Suppressor macrophage treated with lipopolysaccharide for 4 hours (primary cell): ENCODE measurements at regions not wholly inside any gene's neighbourhood (a gene's known extent, or its start where the extent isn't known, plus 50 kb on each side); places are given as distances from the start of the nearest gene placed in this dataset.
"Not testable (repeated sequence)": the region's sequence is repeated elsewhere in the genome, so short reads cannot be mapped to it uniquely, and the experiment has no call there.

Experiments
- DNase-seq: peaks from one replicate; pipeline ENCODE4 v3.0.0-alpha.2; 2020

- no peak for DNase-seq
These were observed 344.3 kb downstream of the GADD45G start for GRCh38 chr9:89949111-89949510.

DNA sequence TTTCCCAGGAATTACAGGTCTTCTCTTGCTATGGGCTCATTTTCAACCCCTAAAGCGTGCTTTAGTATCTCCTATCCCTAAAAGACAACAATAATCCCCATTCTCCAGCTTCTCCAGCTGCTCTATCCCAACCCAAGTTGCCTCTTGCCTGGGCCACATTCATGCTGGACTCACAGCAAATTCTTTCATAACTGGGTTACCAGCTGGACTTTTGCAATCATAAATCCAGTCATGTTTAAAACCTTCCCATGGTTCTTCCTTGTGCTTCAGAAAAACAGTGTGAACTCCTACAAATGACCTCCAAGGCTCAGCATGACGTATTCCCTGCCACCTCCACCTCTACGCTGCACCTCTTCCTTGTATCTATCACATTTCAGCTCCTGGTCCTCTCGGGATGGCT lies 346.9 kb downstream of the GADD45G start:
- DNase-seq: no peak

DNA sequence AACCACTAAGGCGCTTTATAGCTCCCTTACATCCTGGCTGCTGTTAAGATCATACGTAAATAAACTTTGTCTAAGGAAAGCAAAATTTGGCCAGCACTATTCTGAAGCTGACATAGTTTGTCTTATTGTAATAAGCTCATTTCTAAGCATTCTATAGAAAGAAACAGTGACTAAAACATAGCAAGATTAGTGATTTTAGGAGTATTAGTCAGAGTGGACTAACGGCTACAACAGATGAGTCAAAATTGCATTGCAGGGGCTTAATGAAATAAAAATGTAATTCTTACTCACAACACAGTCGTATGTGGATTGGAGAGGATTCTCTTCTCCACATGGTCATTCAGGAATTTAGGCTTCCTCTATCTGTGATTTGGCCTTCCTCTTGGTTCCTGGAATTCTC lies 347.6 kb downstream of the GADD45G start:
- no peak for DNase-seq

DNA sequence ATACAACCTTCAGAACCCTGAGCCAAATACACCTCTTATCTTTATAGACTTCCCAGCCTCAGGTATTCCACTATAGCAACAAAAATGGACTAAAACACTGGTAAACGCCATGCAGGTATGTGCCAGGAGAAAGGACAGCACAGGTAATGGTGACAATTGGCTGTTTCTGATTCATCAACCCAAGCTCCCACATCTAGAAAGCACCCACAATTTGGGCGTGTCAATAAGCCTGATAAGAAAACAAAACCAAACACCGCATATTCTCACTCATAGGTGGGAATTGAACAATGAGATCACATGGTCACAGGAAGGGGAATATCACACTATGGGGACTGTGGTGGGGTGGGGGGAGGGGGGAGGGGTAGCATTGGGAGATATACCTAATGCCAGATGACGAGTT lies 348.5 kb downstream of the GADD45G start:
- not testable (repeated sequence) for DNase-seq

GRCh38 chr9:89953824-89954615 lies 349.2 kb downstream of the GADD45G start:
- DNase-seq: no peak

- no peak for DNase-seq
These were observed 350.3 kb downstream of the GADD45G start for GRCh38 chr9:89955144-89955543.

DNA sequence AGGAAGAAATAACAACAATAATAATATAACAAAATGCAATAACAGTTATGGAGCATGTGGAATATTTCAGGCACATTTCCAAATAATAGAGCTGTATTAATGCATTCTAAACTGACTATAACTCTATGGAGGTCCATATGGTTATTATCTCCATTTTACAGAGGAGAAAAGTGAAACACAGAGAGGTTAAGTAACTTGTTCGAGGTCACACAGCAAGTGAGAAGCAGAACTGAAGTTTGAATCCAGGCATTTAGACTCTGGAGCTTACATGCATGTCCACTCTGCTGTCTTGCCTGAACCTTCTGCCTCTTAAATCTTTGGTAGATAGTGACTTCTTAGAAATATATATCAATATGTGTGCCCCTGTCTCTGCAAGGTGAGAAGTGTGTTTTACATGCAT lies 350.8 kb downstream of the GADD45G start:
- no peak for DNase-seq

- no peak for DNase-seq
These were observed 351.5 kb downstream of the GADD45G start for GRCh38 chr9:89956331-89956730.

DNA sequence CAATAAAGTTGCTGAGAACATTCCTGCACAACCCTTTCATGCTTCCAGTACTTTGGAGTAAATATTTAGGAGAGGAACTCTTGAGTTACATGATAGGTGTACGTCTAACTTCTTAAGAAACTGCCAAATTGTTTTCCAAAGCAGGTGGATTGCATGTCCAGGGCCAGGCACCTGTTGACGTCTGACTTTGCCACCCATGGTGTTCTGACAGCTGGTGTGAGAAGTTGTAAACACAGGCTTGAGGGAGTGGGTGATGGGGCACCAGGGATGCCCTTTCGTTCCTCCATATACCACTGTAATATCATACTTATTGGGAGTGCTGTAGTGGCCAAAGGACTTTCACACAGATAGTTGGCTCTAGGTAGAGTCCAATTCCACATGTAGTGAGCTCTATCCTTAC lies 352.1 kb downstream of the GADD45G start:
- DNase-seq: no peak

DNA sequence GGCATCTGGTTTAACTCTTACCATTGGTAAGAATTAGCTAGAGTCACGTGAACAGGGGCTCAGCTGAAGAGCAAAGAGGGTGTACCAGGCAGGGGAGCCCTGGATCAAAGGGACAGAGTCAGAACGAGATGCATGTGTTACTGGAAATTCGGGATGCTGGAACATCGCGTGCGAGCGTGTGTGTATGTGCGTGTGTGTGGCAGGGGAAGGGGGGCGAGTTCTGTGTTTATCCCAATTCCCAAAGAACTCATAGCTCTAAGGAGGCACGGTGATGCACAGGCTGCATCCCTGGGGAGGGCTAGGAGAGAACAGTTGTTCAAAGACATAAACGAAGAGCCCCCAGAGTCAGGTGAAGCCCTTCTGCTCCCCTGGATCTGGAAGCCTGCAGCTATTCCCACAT lies 353.3 kb downstream of the GADD45G start:
- no peak for DNase-seq

DNA sequence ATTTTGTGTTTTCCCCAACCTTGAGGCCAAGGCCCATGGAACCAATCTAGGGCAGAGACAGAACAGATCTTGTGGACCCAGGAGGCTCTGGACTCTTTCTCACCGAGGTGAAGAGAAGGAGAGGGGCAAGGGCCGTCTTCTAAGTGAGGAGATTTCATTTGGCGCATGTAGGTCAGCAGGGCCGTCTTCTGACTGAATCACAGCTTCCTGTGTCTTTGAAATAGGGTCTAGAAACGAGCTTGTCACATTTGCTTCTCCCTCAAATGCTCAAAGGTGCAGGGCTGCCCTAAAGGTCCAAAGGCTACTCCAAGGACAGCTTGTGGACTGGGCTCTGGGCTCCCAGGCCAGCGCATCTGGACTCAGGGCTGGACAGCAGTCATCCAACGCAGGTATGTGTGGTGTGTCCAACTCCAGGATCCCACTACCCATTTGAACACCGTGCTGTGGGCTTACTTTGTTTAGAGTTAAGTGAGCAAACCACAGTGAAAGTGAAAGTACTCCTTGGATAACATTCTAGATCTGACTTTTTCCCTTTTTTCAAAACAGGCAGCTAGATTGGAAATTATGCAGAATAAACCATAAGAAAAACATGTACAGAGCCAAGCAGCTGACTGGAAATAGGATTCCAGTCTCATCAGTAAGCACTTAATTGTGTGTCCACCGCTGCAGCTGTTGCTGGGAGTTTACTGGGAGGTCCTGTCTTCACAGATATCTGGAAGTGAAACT lies 357.0 kb downstream of the GADD45G start:
- DNase-seq: peak; percentile 53

DNA sequence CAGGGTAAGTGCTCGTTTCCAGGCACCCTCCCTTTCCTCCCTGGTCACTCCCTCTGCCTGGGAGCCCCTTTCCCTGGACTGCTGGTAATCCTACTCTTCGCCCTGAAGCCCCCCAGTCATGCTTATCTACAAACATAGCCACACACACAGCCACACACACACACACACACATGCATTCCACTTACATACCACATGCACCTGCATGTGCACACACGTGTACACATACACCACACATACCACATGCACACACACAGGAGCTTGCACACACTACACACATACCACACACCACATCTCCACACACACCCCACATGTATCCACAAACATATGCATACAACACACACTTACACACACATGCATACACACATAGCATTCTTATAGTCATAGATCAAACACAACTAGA lies 358.5 kb downstream of the GADD45G start:
- no peak for DNase-seq

- no peak for DNase-seq
These were observed 362.7 kb downstream of the GADD45G start for GRCh38 chr9:89967527-89967926.

GRCh38 chr9:89969156-89969675 lies 364.4 kb downstream of the GADD45G start:
- DNase-seq: peak; percentile 46

DNA sequence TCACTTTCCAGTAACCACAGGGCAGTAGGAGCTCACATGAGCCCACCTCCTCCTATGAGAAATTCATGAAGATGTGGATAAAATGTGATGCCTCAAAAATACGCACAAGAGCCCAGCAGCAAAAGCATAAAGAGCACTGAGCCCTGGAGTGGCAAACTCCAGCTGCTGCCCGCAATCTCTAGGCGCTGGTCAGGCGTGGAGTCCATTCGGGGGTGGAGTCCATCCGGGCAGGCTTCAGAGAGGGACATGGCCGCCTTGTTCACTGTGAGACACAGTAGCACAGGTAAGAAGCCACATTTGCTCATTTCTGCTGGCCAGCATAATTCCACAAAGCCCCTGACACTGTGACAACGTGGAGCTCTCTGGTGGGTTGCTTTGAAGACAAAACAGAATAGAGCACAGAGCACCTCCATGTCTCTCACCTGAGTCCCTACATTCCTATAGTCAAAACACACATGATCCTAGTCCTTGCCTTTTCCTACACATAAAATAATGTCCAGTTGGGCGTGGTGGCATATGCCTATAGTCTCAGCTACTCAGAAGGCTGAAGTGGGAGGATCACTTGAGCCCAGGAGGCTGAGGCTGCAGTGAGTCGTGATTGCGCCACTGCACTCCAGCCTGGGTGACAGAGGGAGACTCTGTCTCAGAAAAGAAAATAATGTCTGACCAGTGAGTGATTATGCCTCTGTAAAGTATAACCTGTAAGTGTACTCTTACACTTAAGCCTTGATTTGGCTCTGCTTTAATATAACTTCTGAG lies 365.2 kb downstream of the GADD45G start:
- peak; percentile 53 for DNase-seq

- DNase-seq: no peak
These were observed 365.9 kb downstream of the GADD45G start for GRCh38 chr9:89970701-89971100.

DNA sequence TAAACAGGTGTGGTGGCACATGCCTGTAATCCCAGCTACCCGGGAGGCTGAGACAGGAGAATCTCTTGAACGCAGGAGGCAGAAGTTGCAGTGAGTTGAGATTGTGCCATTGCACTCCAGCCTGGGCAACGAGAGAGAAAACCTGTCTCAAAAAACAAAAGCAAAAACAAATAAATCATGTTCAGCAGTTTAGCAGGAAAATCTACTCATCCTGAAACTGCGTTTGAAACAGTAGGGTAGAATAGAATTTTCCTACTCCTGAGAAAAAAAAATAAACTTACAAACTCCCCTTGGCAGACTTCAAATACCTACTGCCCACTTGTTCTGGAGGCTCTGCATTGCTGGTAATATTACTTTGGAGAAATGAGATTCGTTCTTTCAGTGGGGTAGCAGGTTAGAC lies 367.7 kb downstream of the GADD45G start:
- DNase-seq: no peak

- no peak for DNase-seq
These were observed 369.8 kb downstream of the GADD45G start for GRCh38 chr9:89974582-89974981.

DNA sequence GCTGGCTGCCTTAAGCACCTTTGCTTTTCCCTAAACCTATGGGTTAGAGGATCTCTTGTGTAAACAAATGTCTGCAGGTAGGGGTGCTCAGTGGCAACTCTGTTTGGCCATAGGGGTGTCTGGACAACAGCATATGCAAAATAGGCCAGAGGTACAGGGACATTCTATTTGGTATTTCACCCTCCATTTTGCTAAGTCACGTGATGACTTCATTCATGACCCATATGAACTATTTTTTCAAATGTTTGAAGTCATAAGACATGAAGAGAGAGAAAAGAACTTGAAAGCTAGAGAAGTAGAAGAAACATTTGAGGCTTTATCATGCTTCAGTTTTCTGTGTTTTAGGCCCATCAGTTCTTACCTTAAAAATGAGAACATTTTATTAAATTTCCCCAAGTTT lies 370.2 kb downstream of the GADD45G start:
- no peak for DNase-seq

- DNase-seq: no peak
These were observed 370.8 kb downstream of the GADD45G start for GRCh38 chr9:89975630-89976029.

DNA sequence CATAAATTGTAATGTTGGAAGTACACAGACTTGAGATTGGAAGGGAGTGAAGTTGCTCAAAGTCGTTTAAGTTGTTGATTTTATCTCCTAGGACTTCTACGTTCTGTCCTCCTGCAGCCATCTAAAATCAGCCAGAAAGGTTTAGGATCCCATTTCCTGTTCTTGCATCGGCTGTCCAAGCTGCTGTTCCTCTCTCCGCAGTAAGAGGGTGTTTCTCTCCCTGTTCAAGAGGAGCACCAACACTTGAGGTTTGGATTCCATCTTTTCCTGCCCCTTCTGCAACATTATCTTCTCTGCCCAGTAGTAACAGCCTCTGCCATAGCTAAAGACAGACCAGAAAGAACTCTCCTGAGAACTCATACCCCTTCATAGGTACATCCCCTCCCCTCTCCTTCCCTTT lies 373.4 kb downstream of the GADD45G start:
- no peak for DNase-seq

GRCh38 chr9:89980600-89980999 lies 375.8 kb downstream of the GADD45G start:
- no peak for DNase-seq

DNA sequence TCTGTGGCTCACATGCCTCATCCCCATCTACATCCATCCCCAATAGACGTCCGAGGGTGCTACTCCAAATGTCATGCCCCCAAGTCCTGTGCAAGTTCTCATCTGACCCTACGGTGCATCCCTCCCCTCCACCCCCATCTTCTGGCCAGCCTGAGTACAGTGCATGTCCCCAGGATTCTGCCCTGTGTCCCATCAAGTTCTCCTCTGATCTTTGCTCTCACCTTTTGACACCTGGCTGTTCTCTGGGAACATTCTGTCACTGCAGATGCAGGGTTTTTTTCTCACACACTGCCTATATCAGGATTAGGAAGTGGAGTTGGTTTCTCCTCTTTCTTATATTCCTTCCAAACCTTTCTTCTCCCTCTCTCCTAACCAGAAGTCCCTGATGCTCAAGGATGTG lies 377.2 kb downstream of the GADD45G start:
- DNase-seq: no peak

DNA sequence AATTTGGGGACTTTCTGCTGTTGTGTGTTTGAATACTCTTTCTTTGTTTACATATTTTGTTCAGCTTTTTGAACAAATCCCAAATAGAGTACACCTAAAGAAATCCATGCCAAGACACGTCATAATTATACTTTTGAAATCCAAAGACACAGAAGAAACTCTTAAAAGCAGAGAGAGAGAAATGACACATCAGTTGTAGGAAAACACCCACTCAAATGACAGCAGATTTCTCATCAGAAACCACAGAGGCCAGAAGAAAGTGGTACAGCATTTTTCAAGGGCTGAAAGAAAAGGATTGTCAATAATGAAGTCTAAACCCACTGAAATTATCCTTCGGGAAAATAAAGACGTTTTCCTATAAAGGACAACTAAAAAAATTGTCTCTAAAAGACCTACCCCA lies 378.6 kb downstream of the GADD45G start:
- DNase-seq: peak; percentile 68
